ENCODE measurements at regions not wholly inside any gene's neighbourhood (a gene's known extent, or its start where the extent isn't known, plus 50 kb on each side); places are given as distances from the start of the nearest gene placed in this dataset.

GRCh38 chr6:74870403-74870802 is 335.4 kb downstream of the COL12A1 start:
- TF ChIP-seq YY1 (IDR thresholded peaks at IDR 0.05; ENCODE audit: insufficient read depth, insufficient read length) (no peak), ZNF274 (IDR thresholded peaks at IDR 0.05; ENCODE audit: low read depth, low read length) (no peak), SUZ12 (IDR thresholded peaks at IDR 0.05; ENCODE audit: extremely low read depth, insufficient read depth, insufficient read length) (no peak)

Data from NT2/D1 (cell line).